ENCODE measurements at regions not wholly inside any gene's neighbourhood (a gene's known extent, or its start where the extent isn't known, plus 50 kb on each side); places are given as distances from the start of the nearest gene placed in this dataset.

GRCh38 chr3:182500289-182500688, 293.0 kb upstream of the ATP11B start:
- Histone ChIP-seq H3K4me1 (ENCODE audit: control insufficient read depth, insufficient read depth, low read depth, low read length) (no peaks in the 10 kb centered on the region), H2BK12ac (ENCODE audit: low read length in 2 of 2) (no peak overlapping the region), H2BK5ac (ENCODE audit: low read depth, low read length, poor library complexity, severe bottlenecking) (no peak overlapping the region), H3K9me3 (ENCODE audit: control insufficient read depth, low read length) (no peaks in the 10 kb centered on the region), H3K4ac (ENCODE audit: low read depth in 1 of 2, low read length in 2 of 2) (no peak overlapping the region), H3K79me1 (replicated peaks; ENCODE audit: low read length, poor library complexity, severe bottlenecking) (no peaks in the 10 kb centered on the region), H2AK5ac (ENCODE audit: low read length, severe bottlenecking) (no peak overlapping the region), H3K18ac (ENCODE audit: low read depth in 1 of 2, low read length in 2 of 2) (no peak overlapping the region), H3K27me3 (ENCODE audit: control insufficient read depth in 1 of 2, insufficient read depth in 1 of 2, low read length in 2 of 2) (peaks cover 0 to 7% of the 10 kb centered on the region in 2 experiments), H2AFZ (ENCODE audit: low read depth, low read length) (no peak overlapping the region), H3K9ac (ENCODE audit: low read length) (no peak overlapping the region), H2BK120ac (ENCODE audit: low read depth, low read length) (no peak overlapping the region), H4K8ac (ENCODE audit: low read length) (no peak overlapping the region), H3K23ac (ENCODE audit: low read length in 2 of 2) (no peak overlapping the region), H3K27ac (ENCODE audit: low read length, poor library complexity, severe bottlenecking) (no peak overlapping the region), H4K91ac (ENCODE audit: low read length) (no peak overlapping the region), H3K4me2 (ENCODE audit: low read length, poor library complexity, severe bottlenecking) (no peak overlapping the region), H2BK15ac (ENCODE audit: low read depth, poor library complexity, severe bottlenecking) (no peak overlapping the region), H3K14ac (ENCODE audit: low read length in 2 of 2) (no peak overlapping the region), H3K4me3 (ENCODE audit: insufficient read depth in 1 of 2, low read depth in 1 of 2, low read length in 2 of 2) (no peak overlapping the region), H3K36me3 (ENCODE audit: control insufficient read depth in 1 of 2, insufficient read depth in 2 of 2, low read depth in 1 of 2, low read length in 2 of 2) (no peaks in the 10 kb centered on the region)
- DNase-seq: no peak
- 35% methylated on average over 10 of the region's 10 CpGs for WGBS

GRCh38 chr3:182501856-182502255, 291.4 kb upstream of the ATP11B start:
- Histone ChIP-seq H3K14ac (ENCODE audit: low read length in 2 of 2) (no peak overlapping the region), H3K27ac (ENCODE audit: low read length, poor library complexity, severe bottlenecking) (no peak overlapping the region), H2BK120ac (ENCODE audit: low read depth, low read length) (no peak overlapping the region), H3K9ac (ENCODE audit: low read length) (no peak overlapping the region), H3K18ac (ENCODE audit: low read depth in 1 of 2, low read length in 2 of 2) (no peak overlapping the region), H3K36me3 (ENCODE audit: control insufficient read depth in 1 of 2, insufficient read depth in 2 of 2, low read depth in 1 of 2, low read length in 2 of 2) (no peaks in the 10 kb centered on the region), H4K91ac (ENCODE audit: low read length) (no peak overlapping the region), H2BK5ac (ENCODE audit: low read depth, low read length, poor library complexity, severe bottlenecking) (no peak overlapping the region), H3K4me3 (ENCODE audit: insufficient read depth in 1 of 2, low read depth in 1 of 2, low read length in 2 of 2) (no peak overlapping the region), H2BK15ac (ENCODE audit: low read depth, poor library complexity, severe bottlenecking) (no peak overlapping the region), H3K4ac (ENCODE audit: low read depth in 1 of 2, low read length in 2 of 2) (no peak overlapping the region), H3K23ac (ENCODE audit: low read length in 2 of 2) (no peak overlapping the region), H4K8ac (ENCODE audit: low read length) (no peak overlapping the region), H2AFZ (ENCODE audit: low read depth, low read length) (no peak overlapping the region), H3K27me3 (ENCODE audit: control insufficient read depth in 1 of 2, insufficient read depth in 1 of 2, low read length in 2 of 2) (peaks cover 0 to 10% of the 10 kb centered on the region in 2 experiments), H3K9me3 (ENCODE audit: control insufficient read depth, low read length) (no peaks in the 10 kb centered on the region), H2AK5ac (ENCODE audit: low read length, severe bottlenecking) (no peak overlapping the region), H3K4me1 (ENCODE audit: control insufficient read depth, insufficient read depth, low read depth, low read length) (no peaks in the 10 kb centered on the region), H3K79me1 (replicated peaks; ENCODE audit: low read length, poor library complexity, severe bottlenecking) (no peaks in the 10 kb centered on the region), H2BK12ac (ENCODE audit: low read length in 2 of 2) (no peak overlapping the region), H3K4me2 (ENCODE audit: low read length, poor library complexity, severe bottlenecking) (no peak overlapping the region)
- 50% methylated on average over 3 of the region's 3 CpGs for WGBS
- no peak for DNase-seq

- H3K27ac ChIP-seq (ENCODE audit: low read length, poor library complexity, severe bottlenecking): no peak overlapping the region
- H4K8ac ChIP-seq (ENCODE audit: low read length): no peak overlapping the region
- no peak overlapping the region for H2AFZ ChIP-seq (ENCODE audit: low read depth, low read length)
- no CpG with 5 or more reads among the region's 2 CpGs for WGBS
- no peak overlapping the region for H3K23ac ChIP-seq (ENCODE audit: low read length in 2 of 2)
- H4K91ac ChIP-seq (ENCODE audit: low read length): no peak overlapping the region
- no peak overlapping the region for H3K9ac ChIP-seq (ENCODE audit: low read length)
- no peaks in the 10 kb centered on the region for H3K36me3 ChIP-seq (ENCODE audit: control insufficient read depth in 1 of 2, insufficient read depth in 2 of 2, low read depth in 1 of 2, low read length in 2 of 2)
- H3K4ac ChIP-seq (ENCODE audit: low read depth in 1 of 2, low read length in 2 of 2): no peak overlapping the region
- H3K4me3 ChIP-seq (ENCODE audit: insufficient read depth in 1 of 2, low read depth in 1 of 2, low read length in 2 of 2): no peak overlapping the region
- H3K79me1 ChIP-seq (replicated peaks; ENCODE audit: low read length, poor library complexity, severe bottlenecking): no peaks in the 10 kb centered on the region
- no peak overlapping the region for H3K14ac ChIP-seq (ENCODE audit: low read length in 2 of 2)
- no peaks in the 10 kb centered on the region for H3K9me3 ChIP-seq (ENCODE audit: control insufficient read depth, low read length)
- no peak overlapping the region for H3K18ac ChIP-seq (ENCODE audit: low read depth in 1 of 2, low read length in 2 of 2)
- no peaks in the 10 kb centered on the region for H3K4me1 ChIP-seq (ENCODE audit: control insufficient read depth, insufficient read depth, low read depth, low read length)
- no peak overlapping the region for H2BK120ac ChIP-seq (ENCODE audit: low read depth, low read length)
- H2AK5ac ChIP-seq (ENCODE audit: low read length, severe bottlenecking): no peak overlapping the region
- no peak overlapping the region for H2BK12ac ChIP-seq (ENCODE audit: low read length in 2 of 2)
- DNase-seq: no peak
- H3K27me3 ChIP-seq (ENCODE audit: control insufficient read depth in 1 of 2, insufficient read depth in 1 of 2, low read length in 2 of 2): peaks cover 0 to 10% of the 10 kb centered on the region in 2 experiments
- H2BK5ac ChIP-seq (ENCODE audit: low read depth, low read length, poor library complexity, severe bottlenecking): no peak overlapping the region
- H3K4me2 ChIP-seq (ENCODE audit: low read length, poor library complexity, severe bottlenecking): no peak overlapping the region
- H2BK15ac ChIP-seq (ENCODE audit: low read depth, poor library complexity, severe bottlenecking): no peak overlapping the region
Measured at GRCh38 chr3:182503401-182503800, 289.9 kb upstream of the ATP11B start.

- WGBS: 63% methylated on average over 8 of the region's 13 CpGs
- H3K36me3 ChIP-seq (ENCODE audit: control insufficient read depth in 1 of 2, insufficient read depth in 2 of 2, low read depth in 1 of 2, low read length in 2 of 2): no peaks in the 10 kb centered on the region
Measured at GRCh38 chr3:182508919-182509711, 284.2 kb upstream of the ATP11B start.

More at GRCh38 chr3:182508919-182509711, 284.2 kb upstream of the ATP11B start:
- H3K4me1 ChIP-seq (ENCODE audit: control insufficient read depth, insufficient read depth, low read depth, low read length): no peaks in the 10 kb centered on the region
- H2BK12ac ChIP-seq (ENCODE audit: low read length in 2 of 2): no peak overlapping the region
- H3K9me3 ChIP-seq (ENCODE audit: control insufficient read depth, low read length): no peaks in the 10 kb centered on the region
- no peak overlapping the region for H4K91ac ChIP-seq (ENCODE audit: low read length)
- no peaks in the 10 kb centered on the region for H3K79me1 ChIP-seq (replicated peaks; ENCODE audit: low read length, poor library complexity, severe bottlenecking)
- no peak overlapping the region for H4K8ac ChIP-seq (ENCODE audit: low read length)
- no peak overlapping the region for H2BK5ac ChIP-seq (ENCODE audit: low read depth, low read length, poor library complexity, severe bottlenecking)
- no peak overlapping the region for H3K18ac ChIP-seq (ENCODE audit: low read depth in 1 of 2, low read length in 2 of 2)
- no peak overlapping the region for H3K4me3 ChIP-seq (ENCODE audit: insufficient read depth in 1 of 2, low read depth in 1 of 2, low read length in 2 of 2)
- H2BK15ac ChIP-seq (ENCODE audit: low read depth, poor library complexity, severe bottlenecking): no peak overlapping the region
- no peak overlapping the region for H3K9ac ChIP-seq (ENCODE audit: low read length)
- H2AFZ ChIP-seq (ENCODE audit: low read depth, low read length): no peak overlapping the region
- DNase-seq: no peak
- no peak overlapping the region for H3K27ac ChIP-seq (ENCODE audit: low read length, poor library complexity, severe bottlenecking)
- H2AK5ac ChIP-seq (ENCODE audit: low read length, severe bottlenecking): no peak overlapping the region
- no peak overlapping the region for H3K4me2 ChIP-seq (ENCODE audit: low read length, poor library complexity, severe bottlenecking)
- H3K4ac ChIP-seq (ENCODE audit: low read depth in 1 of 2, low read length in 2 of 2): no peak overlapping the region
- H3K14ac ChIP-seq (ENCODE audit: low read length in 2 of 2): no peak overlapping the region
- H3K23ac ChIP-seq (ENCODE audit: low read length in 2 of 2): no peak overlapping the region
- peaks cover 0 to 4% of the 10 kb centered on the region in 2 experiments for H3K27me3 ChIP-seq (ENCODE audit: control insufficient read depth in 1 of 2, insufficient read depth in 1 of 2, low read length in 2 of 2)
- no peak overlapping the region for H2BK120ac ChIP-seq (ENCODE audit: low read depth, low read length)
